ENCODE measurements at regions not wholly inside any gene's neighbourhood (a gene's known extent, or its start where the extent isn't known, plus 50 kb on each side); places are given as distances from the start of the nearest gene placed in this dataset.

GRCh38 chr3:116785226-116785625, 75.6 kb downstream of the TUSC7 start:
- Histone ChIP-seq H3K27ac (no peak overlapping the region), H3K36me3 (no peaks in the 10 kb centered on the region), H3K9me3 (no peaks in the 10 kb centered on the region), H3K4me1 (no peaks in the 10 kb centered on the region), H3K27me3 (replicated peaks in 1 of 7) (no peaks in the 10 kb centered on the region), H3K4me3 (no peak overlapping the region)
- TF ChIP-seq, protein P1, sequence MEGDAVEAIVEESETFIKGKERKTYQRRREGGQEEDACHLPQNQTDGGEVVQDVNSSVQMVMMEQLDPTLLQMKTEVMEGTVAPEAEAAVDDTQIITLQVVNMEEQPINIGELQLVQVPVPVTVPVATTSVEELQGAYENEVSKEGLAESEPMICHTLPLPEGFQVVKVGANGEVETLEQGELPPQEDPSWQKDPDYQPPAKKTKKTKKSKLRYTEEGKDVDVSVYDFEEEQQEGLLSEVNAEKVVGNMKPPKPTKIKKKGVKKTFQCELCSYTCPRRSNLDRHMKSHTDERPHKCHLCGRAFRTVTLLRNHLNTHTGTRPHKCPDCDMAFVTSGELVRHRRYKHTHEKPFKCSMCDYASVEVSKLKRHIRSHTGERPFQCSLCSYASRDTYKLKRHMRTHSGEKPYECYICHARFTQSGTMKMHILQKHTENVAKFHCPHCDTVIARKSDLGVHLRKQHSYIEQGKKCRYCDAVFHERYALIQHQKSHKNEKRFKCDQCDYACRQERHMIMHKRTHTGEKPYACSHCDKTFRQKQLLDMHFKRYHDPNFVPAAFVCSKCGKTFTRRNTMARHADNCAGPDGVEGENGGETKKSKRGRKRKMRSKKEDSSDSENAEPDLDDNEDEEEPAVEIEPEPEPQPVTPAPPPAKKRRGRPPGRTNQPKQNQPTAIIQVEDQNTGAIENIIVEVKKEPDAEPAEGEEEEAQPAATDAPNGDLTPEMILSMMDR (IDR thresholded peaks at IDR 0.05 in 8 of 11, conservative IDR thresholded peaks at IDR 0.05 in 3 of 11) = no peak
- no peak for TF ChIP-seq POLR2A (IDR thresholded peaks at IDR 0.05)
- no peak for DNase-seq
- intact Hi-C loops (cut with DNase I; ENCODE audit: low total_unique reads) = no loop called here
- WGBS, 5 donors = 84 to 97% (median 91%) methylated on average over 3 of the region's 3 CpGs

DNA sequence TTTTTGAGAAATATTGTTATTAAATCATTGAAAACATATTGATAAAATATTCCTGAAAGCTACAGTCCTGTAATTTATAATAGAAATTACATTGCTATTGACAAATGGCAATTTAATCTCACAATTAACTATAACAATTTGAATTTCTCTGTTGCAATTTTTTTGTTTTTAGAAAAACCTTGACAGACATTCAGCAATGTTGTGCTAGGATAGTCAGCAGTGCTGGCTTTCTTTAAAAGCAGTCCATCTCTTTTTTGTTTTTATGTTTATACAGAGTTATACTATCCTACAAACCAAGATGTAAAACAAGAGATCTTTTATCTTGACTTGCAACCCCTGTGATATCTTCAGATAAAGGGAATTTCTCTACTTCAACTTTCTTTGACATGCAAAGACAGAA, 93.1 kb downstream of the TUSC7 start:
- Histone ChIP-seq H3K4me1 (no peaks in the 10 kb centered on the region), H3K27ac (no peak overlapping the region), H3K4me3 (no peak overlapping the region), H3K27me3 (replicated peaks in 1 of 7) (no peaks in the 10 kb centered on the region), H3K9me3 (peaks cover 0 to 23% (median 9%) of the 10 kb centered on the region in 8 donors), H3K36me3 (no peaks in the 10 kb centered on the region)
- no peak for DNase-seq
- TF ChIP-seq POLR2A (IDR thresholded peaks at IDR 0.05) (no peak), POLR2AphosphoS5 (IDR thresholded peaks at IDR 0.05) (no peak)
- TF ChIP-seq, protein P1 (IDR thresholded peaks at IDR 0.05 in 8 of 11, conservative IDR thresholded peaks at IDR 0.05 in 3 of 11) = no peak
- intact Hi-C loops (cut with DNase I; ENCODE audit: low total_unique reads) = no loop called here

DNA sequence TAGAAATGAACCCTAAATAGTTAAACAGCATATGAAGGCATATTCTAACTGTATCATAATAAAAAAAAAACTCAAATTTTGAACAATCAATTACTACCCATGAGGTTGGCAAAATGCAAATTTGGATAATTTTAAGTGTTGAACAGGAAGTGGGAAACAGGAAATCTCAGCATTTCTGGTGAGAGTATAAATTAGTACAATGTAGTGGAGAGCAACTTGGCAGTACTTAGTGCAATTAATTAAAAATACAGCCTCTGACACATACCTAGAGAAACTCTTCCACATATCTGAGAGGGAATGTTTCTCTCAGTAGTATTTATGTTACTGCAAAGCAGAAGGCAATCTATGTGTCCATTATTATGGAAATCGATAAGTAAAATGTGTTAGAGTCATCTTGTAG, 96.8 kb downstream of the TUSC7 start:
- Histone ChIP-seq H3K4me3 (no peak overlapping the region), H3K27me3 (replicated peaks in 1 of 7) (no peaks in the 10 kb centered on the region), H3K4me1 (no peaks in the 10 kb centered on the region), H3K36me3 (no peaks in the 10 kb centered on the region), H3K9me3 (peaks cover 0 to 29% (median 15%) of the 10 kb centered on the region in 8 donors), H3K27ac (no peak overlapping the region)
- 80 to 98% (median 90%) methylated on average over 1 of the region's 1 CpG for WGBS, 5 donors
- TF ChIP-seq POLR2AphosphoS5 (IDR thresholded peaks at IDR 0.05) = no peak
- TF ChIP-seq, protein P1 (IDR thresholded peaks at IDR 0.05 in 8 of 11, conservative IDR thresholded peaks at IDR 0.05 in 3 of 11) = no peak
- no peak for TF ChIP-seq POLR2A (IDR thresholded peaks at IDR 0.05)
- no peak for DNase-seq
- intact Hi-C loops (cut with DNase I; ENCODE audit: low total_unique reads) = no loop called here

GRCh38 chr3:116808725-116809124, 99.1 kb downstream of the TUSC7 start:
- no peak for DNase-seq
- Histone ChIP-seq H3K27ac (peak overlapping the region in 6 of 8 donors; percentile 11 to 72 (median 48)), H3K36me3 (no peaks in the 10 kb centered on the region), H3K4me3 (no peak overlapping the region), H3K9me3 (peaks cover 0 to 20% (median 4%) of the 10 kb centered on the region in 8 donors), H3K27me3 (replicated peaks in 1 of 7) (no peaks in the 10 kb centered on the region), H3K4me1 (no peaks in the 10 kb centered on the region)
- TF ChIP-seq, protein P1 (IDR thresholded peaks at IDR 0.05 in 8 of 11, conservative IDR thresholded peaks at IDR 0.05 in 3 of 11) = no peak
- TF ChIP-seq POLR2AphosphoS5 (IDR thresholded peaks at IDR 0.05) (no peak), POLR2A (IDR thresholded peaks at IDR 0.05) (no peak)
- intact Hi-C loops (cut with DNase I; ENCODE audit: low total_unique reads) = no loop called here
- 77 to 95% (median 84%) methylated on average over 1 of the region's 1 CpG for WGBS, 5 donors

Data from spleen (tissue), 11 donors.